Lung (tissue), 11 donors: ENCODE measurements at regions not wholly inside any gene's neighbourhood (a gene's known extent, or its start where the extent isn't known, plus 50 kb on each side); places are given as distances from the start of the nearest gene placed in this dataset.
A peak's percentile ranks its signal among the peaks of the same experiment; 100 is the strongest.

Source experiments
- ATAC-seq: fragments of 200-7000 bp; cut with Tn5 transposase; one replicate; pipeline ENCODE4 v1.9.1; 2020; ENCODE audit warnings: moderate number of reproducible peaks; ENCODE audit not compliant: insufficient read depth, low FRiP score
- DNase-seq, 3 donors: peaks; one replicate each; pipeline ENCODE4 v3.0.0-alpha.2; 2013 to 2017
- H3K27ac ChIP-seq, 2 donors: one replicate each; pipeline ENCODE4 v1.5.1; 2013; ENCODE audit warnings: mild to moderate bottlenecking in 2 of 2, moderate library complexity in 2 of 2, control low read depth in 1 of 2, inconsistent platforms in 1 of 2, low read depth in 1 of 2, low read length in 1 of 2
- H3K27me3 ChIP-seq, 3 donors: one replicate each; pipeline ENCODE4 v1.5.1; 2013; ENCODE audit warnings: low read length in 2 of 3; ENCODE audit not compliant: control insufficient read depth in 3 of 3, insufficient read depth in 3 of 3
- H3K36me3 ChIP-seq, 4 donors: one replicate each; pipeline ENCODE4 v1.5.1; 2013; ENCODE audit warnings: low read length in 4 of 4, mild to moderate bottlenecking in 1 of 4, moderate library complexity in 1 of 4; ENCODE audit not compliant: control insufficient read depth in 4 of 4, insufficient read depth in 4 of 4
- H3K4me1 ChIP-seq, 5 donors: one replicate each; pipeline ENCODE4 v1.5.1; 2013; ENCODE audit warnings: low read length in 5 of 5, mild to moderate bottlenecking in 2 of 5, moderate library complexity in 1 of 5; ENCODE audit not compliant: control insufficient read depth in 5 of 5, insufficient read depth in 5 of 5
- H3K4me3 ChIP-seq: one replicate; pipeline ENCODE4 v1.5.1; 2013; ENCODE audit warnings: mild to moderate bottlenecking, control low read depth, moderate library complexity
- H3K9ac ChIP-seq, 2 donors: one replicate each; pipeline ENCODE4 v1.5.1; 2013; ENCODE audit warnings: low read length in 2 of 2, control low read depth in 1 of 2; ENCODE audit not compliant: insufficient read depth in 1 of 2
- H3K9me3 ChIP-seq, 4 donors: one replicate each; pipeline ENCODE4 v1.5.1; 2013; ENCODE audit warnings: low read length in 3 of 4, mild to moderate bottlenecking in 1 of 4, moderate library complexity in 1 of 4; ENCODE audit not compliant: control insufficient read depth in 4 of 4, insufficient read depth in 3 of 4
- WGBS, 2 donors: extraction: QIAGEN DNeasy Blood & Tissue Kit; methylation state at CpG; one replicate each; pipeline ENCODE4 v1.1.7; 2013; 5-methylcytosine and 5-hydroxymethylcytosine counted together
- TF ChIP-seq, protein P1 (sequence below): IDR thresholded peaks from 2 replicates; pipeline ENCODE4 v1.5.1; 2012; ENCODE audit warnings: mild to moderate bottlenecking; ENCODE audit errors: control extremely low read depth, extremely low read depth
- donor health status: control.
- donor health status: control.
- donor health status: Bipolar disorder and iron deficiency.
- donor health status: healthy.
- donor health status: DM: yes; HTN: yes; CAD: no.

DNA sequence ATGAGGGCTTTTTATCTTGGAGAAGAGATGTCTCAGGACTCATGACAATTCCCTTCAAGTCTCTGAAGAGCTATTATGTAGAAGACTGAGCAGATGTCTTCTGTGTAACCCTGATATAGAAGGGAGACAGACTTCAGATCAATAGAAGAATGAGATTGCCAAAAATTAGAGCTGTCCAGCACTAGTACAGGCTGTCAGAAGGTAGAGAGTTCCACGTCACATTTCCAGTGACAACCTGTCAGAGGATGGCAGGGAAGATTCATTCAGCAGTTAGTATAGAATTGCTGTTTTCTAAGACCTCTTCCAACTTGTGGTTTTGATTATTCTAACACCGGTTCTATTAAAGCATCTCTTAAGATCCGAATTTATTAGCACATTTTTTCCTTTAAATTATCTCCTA, 520.6 kb downstream of the RBFOX1 start:
- H3K27me3 ChIP-seq = no peaks in the 10 kb centered on the region
- 49 to 69% methylated on average over 3 of the region's 3 CpGs for WGBS, 2 donors
- H3K36me3 ChIP-seq = no peaks in the 10 kb centered on the region
- H3K4me3 ChIP-seq = no peak overlapping the region
- H3K9ac ChIP-seq = no peak overlapping the region
- TF ChIP-seq, protein P1, sequence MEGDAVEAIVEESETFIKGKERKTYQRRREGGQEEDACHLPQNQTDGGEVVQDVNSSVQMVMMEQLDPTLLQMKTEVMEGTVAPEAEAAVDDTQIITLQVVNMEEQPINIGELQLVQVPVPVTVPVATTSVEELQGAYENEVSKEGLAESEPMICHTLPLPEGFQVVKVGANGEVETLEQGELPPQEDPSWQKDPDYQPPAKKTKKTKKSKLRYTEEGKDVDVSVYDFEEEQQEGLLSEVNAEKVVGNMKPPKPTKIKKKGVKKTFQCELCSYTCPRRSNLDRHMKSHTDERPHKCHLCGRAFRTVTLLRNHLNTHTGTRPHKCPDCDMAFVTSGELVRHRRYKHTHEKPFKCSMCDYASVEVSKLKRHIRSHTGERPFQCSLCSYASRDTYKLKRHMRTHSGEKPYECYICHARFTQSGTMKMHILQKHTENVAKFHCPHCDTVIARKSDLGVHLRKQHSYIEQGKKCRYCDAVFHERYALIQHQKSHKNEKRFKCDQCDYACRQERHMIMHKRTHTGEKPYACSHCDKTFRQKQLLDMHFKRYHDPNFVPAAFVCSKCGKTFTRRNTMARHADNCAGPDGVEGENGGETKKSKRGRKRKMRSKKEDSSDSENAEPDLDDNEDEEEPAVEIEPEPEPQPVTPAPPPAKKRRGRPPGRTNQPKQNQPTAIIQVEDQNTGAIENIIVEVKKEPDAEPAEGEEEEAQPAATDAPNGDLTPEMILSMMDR = no peak
- ATAC-seq (no peak), DNase-seq (no peak)
- H3K9me3 ChIP-seq = peaks cover 0 to 4% (median 0%) of the 10 kb centered on the region in 4 donors
- no peaks in the 10 kb centered on the region for H3K4me1 ChIP-seq
- H3K27ac ChIP-seq = no peak overlapping the region

DNA sequence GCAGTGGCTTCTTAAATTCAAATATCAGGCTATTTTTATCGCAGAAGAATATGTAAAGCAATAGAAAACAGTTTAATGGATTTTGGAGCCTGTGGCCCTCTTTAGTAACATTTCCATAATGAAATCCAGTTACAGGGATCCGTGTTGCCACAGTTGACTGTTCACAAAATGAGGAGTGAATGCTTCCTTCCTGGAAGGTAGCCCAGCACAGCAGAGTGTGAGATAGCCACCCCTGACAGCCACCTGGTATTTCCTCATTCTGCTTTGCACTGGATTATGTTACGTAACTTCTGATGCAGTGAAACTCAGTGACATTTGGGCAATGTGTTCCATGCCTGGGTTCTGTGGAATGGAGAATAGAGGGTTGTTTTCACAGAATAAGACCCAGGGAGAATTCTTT, 517.2 kb downstream of the RBFOX1 start:
- no peaks in the 10 kb centered on the region for H3K27me3 ChIP-seq
- DNase-seq (no peak), ATAC-seq (no peak)
- WGBS, 2 donors = 63 to 78% methylated on average over 3 of the region's 3 CpGs
- TF ChIP-seq, protein P1 = no peak
- H3K4me3 ChIP-seq = no peak overlapping the region
- no peaks in the 10 kb centered on the region for H3K36me3 ChIP-seq
- no peak overlapping the region for H3K27ac ChIP-seq
- H3K9me3 ChIP-seq = no peaks in the 10 kb centered on the region
- H3K4me1 ChIP-seq = no peaks in the 10 kb centered on the region
- H3K9ac ChIP-seq = no peak overlapping the region

DNA sequence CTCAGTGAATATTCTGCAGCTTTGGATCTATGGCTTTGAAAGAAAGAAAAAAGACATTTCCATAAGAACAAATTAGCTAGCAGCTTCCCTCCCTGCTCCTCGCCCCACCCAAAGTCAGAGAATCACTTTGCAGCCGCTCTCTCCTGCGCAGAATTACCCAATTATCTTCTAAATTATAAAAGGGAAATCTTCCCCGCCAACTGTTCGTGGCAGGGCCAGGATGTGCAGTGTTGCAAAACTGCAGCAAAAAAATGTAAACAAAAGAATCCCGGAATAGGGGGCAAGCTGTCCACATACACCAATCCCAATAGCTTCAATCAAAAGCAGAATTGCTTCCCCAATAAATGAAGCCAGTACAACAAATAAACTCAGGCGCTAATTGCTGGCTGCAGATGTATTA, 510.6 kb downstream of the RBFOX1 start:
- Histone ChIP-seq H3K4me1 (no peaks in the 10 kb centered on the region), H3K36me3 (no peaks in the 10 kb centered on the region), H3K9ac (no peak overlapping the region), H3K9me3 (peaks cover 0 to 1% (median 0%) of the 10 kb centered on the region in 4 donors), H3K27me3 (no peaks in the 10 kb centered on the region), H3K27ac (no peak overlapping the region), H3K4me3 (no peak overlapping the region)
- TF ChIP-seq, protein P1 = no peak
- ATAC-seq = no peak
- WGBS, 2 donors = 63 to 65% methylated on average over 7 of the region's 7 CpGs
- peak in 2 of 3 donors; percentile 1 for DNase-seq

DNA sequence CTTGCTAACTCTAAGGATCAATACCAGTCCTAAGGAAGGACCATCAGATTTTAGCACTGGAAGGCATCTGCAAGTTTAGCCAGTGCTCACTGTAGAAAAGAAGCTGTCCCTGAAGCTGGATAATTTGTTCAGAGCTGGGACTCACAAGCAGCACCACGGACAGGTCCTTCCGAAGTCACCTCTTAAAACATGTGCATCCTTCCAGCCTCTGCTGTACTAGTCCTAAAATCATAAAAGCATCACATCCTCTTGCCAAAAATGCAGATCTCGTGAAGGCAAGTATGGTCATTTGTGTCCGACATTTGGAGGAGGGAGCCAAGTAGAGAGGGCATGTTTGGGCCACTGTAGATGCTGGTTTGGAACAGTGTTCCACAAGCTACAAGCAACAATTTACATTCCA, 506.9 kb downstream of the RBFOX1 start:
- Histone ChIP-seq H3K4me3 (no peak overlapping the region), H3K27me3 (no peaks in the 10 kb centered on the region), H3K4me1 (no peaks in the 10 kb centered on the region), H3K27ac (no peak overlapping the region), H3K9me3 (peaks cover 0 to 1% (median 0%) of the 10 kb centered on the region in 4 donors), H3K9ac (no peak overlapping the region), H3K36me3 (no peaks in the 10 kb centered on the region)
- WGBS, 2 donors = 64 to 74% methylated on average over 4 of the region's 4 CpGs
- ATAC-seq (no peak), DNase-seq (peak in 2 of 3 donors; percentile 0 to 13)
- TF ChIP-seq, protein P1 = no peak
